HUDEP-2 (cell line): ENCODE measurements at regions not wholly inside any gene's neighbourhood (a gene's known extent, or its start where the extent isn't known, plus 50 kb on each side); places are given as distances from the start of the nearest gene placed in this dataset.

Source experiments
- DNase-seq, 76 experiments: peaks; one replicate each; lab custom pipeline; 2025; ENCODE audit not compliant: unreplicated experiment in 76 of 76; lab: John Stamatoyannopoulos, UW

DNA sequence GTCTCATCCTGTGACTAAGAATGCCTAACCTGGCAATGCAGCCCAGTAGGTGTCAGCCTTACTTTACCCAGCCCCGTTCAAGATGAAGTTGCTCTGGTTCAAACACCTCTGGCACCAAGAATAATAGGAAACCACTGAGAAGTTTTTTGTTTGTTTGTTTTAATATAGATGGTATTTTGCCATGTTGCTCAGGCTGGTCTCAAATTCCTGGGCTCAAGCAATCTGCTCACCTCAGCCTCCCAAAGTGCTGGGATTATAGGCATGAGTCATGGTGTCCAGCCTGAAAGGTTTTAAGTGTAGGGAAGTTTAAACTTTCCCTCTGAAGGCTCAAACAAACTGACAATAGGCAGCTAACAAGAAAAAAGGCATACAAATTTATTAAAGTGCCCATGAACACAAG lies 51.2 kb upstream of the ABCC4 start:
- DNase-seq, result no peak

GRCh38 chr13:95354156-95354555 lies 52.9 kb upstream of the ABCC4 start:
- no peak for DNase-seq

DNA sequence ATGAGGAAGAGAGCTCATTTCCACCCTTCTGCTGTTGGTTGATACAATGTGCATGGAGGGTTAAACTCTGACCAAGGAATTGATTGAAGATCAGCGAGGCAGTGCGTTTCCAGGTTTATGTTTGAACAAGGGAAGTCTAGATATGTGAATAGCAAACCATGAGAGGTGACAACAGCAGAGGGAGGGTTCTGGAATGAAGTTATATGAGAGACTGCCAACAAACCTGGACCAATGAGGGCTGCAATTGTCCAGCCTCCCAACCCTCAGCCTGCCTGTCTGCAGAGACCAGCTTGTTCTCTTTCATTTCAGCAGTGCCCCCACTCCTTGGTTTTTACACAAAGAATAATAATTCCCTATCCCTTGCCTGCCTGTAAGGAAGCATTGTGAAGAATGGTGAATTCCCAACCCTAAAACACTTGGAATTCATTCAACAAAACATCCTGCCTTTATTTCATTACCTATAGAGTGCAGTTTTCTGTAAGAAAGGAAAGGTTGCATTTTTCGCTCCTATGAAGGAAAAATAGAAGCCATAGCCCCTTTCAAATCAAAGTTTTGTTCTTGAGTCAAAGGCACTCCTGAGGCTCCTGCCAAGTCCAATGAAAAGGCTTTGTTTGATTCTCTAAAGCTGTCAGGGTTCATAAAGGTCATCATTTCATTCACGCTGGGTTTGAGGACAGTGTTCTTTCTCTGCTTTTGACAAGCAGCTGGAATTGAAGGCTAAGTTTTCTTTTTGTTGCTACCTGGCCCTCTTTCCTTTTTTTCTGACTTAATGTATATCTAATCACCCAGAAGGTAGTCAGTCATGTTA lies 53.6 kb upstream of the ABCC4 start:
- DNase-seq, result no peak

DNA sequence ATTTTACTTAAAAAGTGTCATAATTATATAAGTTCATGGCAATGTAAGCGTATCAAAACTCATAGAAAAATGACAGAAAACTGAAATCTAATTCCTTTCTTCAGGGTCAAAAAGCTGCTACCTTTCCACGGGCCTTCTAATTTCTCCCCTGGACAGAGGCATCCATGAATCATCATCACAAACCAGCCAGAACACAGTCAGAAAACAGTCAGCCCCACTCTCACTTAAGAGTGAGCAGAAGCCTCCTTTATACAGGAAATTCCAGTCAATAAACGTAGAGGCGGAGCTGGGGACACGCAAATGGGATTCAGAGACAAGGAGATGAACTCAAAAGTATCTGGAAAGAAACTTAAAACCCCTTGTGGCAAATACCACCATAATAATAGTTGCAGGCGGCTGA lies 54.2 kb upstream of the ABCC4 start:
- no peak for DNase-seq

GRCh38 chr13:95356916-95357315 lies 55.7 kb upstream of the ABCC4 start:
- no peak for DNase-seq

DNA sequence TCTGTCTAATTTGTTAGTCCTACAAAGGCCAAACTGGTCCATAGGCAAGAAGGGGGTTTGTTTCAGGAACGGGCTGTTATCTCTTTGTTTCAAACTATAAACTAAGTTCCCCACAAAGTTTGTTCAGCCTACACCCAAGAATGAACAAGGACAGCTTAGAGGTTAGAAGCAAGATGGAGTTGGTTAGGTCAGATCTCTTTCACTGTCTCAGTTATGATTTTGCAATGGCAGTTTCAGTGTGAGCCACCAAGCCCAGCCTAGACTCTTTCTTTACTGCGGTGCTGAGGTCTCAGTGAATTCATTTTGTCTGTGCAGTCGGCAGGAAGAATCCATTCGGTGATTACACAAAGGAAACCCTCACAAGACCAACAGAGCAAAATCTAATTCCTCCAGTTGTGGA lies 56.6 kb upstream of the ABCC4 start:
- no peak for DNase-seq

- DNase-seq, result no peak
Measured at GRCh38 chr13:95360052-95360451, 58.8 kb upstream of the ABCC4 start.

GRCh38 chr13:95360464-95361097 lies 59.3 kb upstream of the ABCC4 start:
- no peak for DNase-seq

DNA sequence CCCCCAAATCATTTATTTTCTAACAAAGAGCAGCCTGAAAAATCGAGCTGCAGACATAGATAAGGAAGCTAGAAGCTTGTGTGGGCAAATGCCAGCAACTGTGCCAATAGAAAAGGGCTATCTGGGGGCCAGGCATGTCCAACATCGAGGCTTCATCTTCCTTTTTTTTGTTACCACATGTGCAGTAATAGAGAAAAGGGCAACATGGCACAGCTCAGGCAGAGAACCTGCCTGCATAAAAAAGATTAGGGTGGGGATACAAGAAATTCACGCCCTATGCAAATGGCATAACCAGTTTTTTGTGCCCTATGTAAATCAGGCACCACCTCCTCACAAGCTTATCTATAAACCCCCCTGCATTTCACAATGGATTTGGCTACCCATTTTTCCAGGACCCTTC lies 60.4 kb upstream of the ABCC4 start:
- peak in 62 of 76 experiments; percentile 9 to 77 (median 37) for DNase-seq

- DNase-seq, result no peak
Measured at GRCh38 chr13:95362666-95363065, 61.4 kb upstream of the ABCC4 start.

GRCh38 chr13:95367309-95367843 lies 66.1 kb upstream of the ABCC4 start:
- no peak for DNase-seq

- no peak for DNase-seq
Measured at GRCh38 chr13:95368998-95369397, 67.7 kb upstream of the ABCC4 start.

GRCh38 chr13:95375706-95376105 lies 74.5 kb upstream of the ABCC4 start:
- no peak for DNase-seq

DNA sequence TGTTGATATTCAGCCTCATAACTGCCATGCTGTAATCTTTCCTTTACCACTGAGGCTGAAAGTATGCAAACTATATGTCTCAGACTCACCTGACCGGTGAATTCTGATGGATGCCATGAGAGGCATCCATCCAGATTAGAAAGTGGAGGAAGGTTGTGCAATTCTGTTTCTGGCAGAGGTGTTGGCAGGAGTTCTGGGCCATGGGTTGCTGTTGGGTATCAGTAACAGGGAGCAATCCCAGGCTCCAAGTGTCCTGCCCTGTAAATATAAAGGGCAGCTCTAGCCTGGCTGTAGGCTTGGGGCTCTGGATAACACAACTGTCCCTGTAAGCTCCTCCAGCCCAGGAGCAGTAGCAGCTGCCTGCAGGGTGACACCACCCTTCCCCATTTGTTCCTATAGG lies 77.4 kb upstream of the ABCC4 start:
- DNase-seq, result no peak

DNA sequence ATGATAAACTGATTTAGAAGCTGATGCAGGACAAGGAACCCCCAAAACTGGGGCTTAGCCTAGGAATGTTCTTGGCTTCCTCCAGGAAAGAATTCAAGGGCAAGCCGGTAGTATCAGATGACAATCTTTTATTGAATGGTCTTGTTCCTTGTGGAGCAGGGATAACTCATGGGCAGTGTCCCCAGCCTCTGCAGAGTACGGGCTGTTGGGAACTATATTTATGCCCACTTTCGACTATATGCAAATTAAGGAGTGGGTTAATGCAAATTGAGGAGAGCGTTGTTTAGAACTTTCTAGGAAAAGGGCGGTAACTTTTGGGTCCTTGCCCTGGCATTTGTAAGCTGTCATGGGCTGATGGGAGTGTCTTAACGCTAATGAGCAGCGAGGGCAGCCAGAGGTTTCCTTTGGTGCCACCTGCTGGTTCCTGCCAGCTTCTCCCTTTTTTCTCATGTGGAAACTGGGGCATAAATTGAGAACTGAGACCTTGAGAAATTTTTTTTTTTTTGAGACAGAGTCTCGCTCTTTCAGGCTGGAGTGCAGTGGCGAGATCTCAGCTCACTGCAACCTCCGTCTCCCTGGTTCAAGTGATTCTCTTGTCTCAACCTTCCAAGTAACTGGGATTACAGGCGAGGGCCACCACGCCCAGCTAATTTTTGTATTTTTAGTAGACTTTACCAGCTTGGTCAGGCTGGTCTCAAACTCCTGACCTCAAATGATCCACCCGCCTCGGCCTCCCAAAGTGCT lies 79.4 kb upstream of the ABCC4 start:
- peak in 74 of 76 experiments; percentile 17 to 95 (median 81) for DNase-seq

DNA sequence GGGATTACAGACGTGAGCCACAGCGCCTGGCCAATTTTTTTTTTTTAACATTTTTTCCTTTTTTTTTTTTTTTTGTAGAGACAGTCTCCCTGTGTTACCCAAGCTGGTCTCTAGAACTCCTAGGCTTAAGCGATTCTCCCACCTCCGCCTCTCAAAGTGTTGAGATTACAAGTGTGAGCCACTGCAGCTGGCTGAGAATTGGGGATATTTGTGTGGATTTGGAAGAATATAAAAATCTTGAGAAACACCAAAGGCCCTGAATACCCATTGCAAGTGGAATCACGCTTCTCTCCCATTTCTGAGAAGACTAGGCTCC lies 79.9 kb upstream of the ABCC4 start:
- DNase-seq, result no peak

DNA sequence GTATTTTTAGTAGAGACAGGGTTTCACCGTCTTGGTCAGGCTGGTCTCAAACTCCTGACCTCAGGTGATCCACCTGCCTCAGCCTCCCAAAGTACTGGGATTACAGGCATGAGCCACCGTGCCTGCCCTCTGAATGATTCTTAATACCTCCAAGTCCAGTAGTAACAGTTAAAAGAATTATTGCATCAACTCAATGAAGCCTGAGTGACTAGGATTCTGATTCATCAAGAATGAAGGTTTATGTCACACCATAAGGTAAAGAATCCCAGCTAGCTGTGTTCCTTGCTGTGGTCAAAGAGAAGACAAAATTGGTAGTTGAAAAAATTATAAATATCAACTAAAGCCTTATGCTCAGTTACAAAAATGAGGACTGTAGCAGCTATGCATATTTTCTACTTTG lies 81.2 kb upstream of the ABCC4 start:
- no peak for DNase-seq

GRCh38 chr13:95382916-95383315 lies 81.7 kb upstream of the ABCC4 start:
- no peak for DNase-seq

DNA sequence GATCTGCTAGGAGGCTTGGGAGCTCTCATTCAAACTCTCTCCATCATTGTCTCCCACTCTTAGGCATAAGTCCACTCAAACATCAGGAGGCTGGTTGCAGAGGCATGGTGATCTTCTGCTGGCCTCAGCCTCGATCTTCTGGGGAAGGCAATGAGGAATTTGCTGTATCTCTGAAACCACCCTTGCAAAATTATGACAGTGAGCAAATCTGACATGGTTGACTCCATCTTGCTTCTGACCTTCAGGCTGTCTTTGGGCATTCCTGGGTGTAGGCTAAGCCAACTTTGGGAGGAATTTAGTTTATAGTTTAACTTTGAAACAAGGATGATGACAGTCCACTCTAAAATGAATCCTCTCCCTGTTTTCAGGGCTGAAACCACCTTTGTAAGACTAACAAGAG lies 84.1 kb upstream of the ABCC4 start:
- DNase-seq, result no peak

DNA sequence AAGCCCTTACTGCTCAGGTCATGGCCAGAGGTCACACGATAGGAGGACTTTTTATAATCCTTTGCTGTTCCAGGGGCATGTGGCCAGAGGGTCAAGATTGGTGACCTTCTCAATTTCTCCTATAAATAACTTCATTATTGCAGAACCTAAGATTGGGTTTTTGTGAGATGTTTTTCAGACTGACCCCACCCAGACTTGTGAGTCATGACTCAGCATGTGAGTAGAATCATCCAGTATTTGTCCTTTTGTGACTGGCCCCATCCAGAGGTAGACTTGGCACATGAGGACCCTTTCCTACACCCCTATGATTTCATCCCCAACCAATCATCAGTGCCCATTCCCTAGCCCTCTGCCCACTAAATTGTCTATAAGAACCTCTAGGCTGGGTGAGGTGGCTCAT lies 84.5 kb upstream of the ABCC4 start:
- DNase-seq, result peak in 4 of 76 experiments; percentile 1 to 19 (median 15)

DNA sequence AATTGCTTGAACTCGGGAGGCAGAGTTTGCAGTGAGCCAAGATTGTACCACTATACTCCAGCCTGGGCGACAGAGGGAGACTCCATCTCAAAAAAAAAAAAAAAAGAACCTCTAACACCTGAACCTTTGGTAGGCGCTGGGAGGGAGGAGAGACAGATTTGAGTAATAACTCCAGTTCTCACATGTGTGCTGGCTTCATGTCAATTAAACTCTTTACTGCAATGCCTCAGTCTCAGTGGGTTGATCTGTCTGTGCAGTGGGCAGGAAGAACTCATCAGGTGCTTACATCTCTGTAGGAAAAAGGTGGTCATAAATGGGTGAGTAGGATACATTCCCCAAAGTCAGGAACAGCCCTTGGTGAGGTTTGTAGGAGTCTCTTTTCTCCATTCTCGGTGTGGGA lies 85.1 kb upstream of the ABCC4 start:
- no peak for DNase-seq
